Tibial nerve (tissue), 4 donors: ENCODE measurements at regions not wholly inside any gene's neighbourhood (a gene's known extent, or its start where the extent isn't known, plus 50 kb on each side); places are given as distances from the start of the nearest gene placed in this dataset.
A peak's percentile ranks its signal among the peaks of the same experiment; 100 is the strongest.

ENCODE experiments used
- DNase-seq, 2 donors: peaks; one replicate each; pipeline ENCODE4 v3.0.0-alpha.2; 2019; ENCODE audit warnings: low spot score in 2 of 2
- H3K27ac ChIP-seq, 4 donors: fragments of 200-600 bp; sonication (generic) in 3 of 4; one replicate each; pipeline ENCODE4 v1.5.1; 2017 to 2019; ENCODE audit warnings: mild to moderate bottlenecking in 1 of 4
- H3K27me3 ChIP-seq, 2 donors: fragments of 200-600 bp; sonication (generic) in 1 of 2; one replicate each; pipeline versions ENCODE4 v1.5.1 to v1.6.0; 2017 to 2019
- H3K36me3 ChIP-seq, 3 donors: fragments of 200-600 bp; sonication (generic); one replicate each; pipeline ENCODE4 v1.5.1; 2018 to 2019
- H3K4me1 ChIP-seq, 4 donors: fragments of 200-600 bp; sonication (generic) in 3 of 4; one replicate each; pipeline ENCODE4 v1.5.1; 2017 to 2019
- H3K4me3 ChIP-seq, 4 donors: fragments of 200-600 bp; sonication (generic) in 3 of 4; one replicate each; pipeline ENCODE4 v1.5.1; 2017 to 2019; ENCODE audit warnings: mild to moderate bottlenecking in 1 of 4, moderate library complexity in 1 of 4
- H3K9me3 ChIP-seq, 4 donors: fragments of 200-600 bp; sonication (generic) in 3 of 4; one replicate each; pipeline ENCODE4 v1.5.1; 2017 to 2019
- CTCF ChIP-seq, 5 experiments: fragments of 200-600 bp in 3 of 5; fragments of 450-650 bp in 2 of 5; sonication (generic) in 3 of 5; IDR thresholded peaks; one replicate each; pipeline ENCODE4 v1.5.1; 2016 to 2019; ENCODE audit warnings: antibody characterized with exemption in 5 of 5, mild to moderate bottlenecking in 3 of 5, moderate library complexity in 2 of 5
- EP300 ChIP-seq, 2 donors: sonication (generic); formaldehyde crosslinking; IDR thresholded peaks; one replicate each; pipeline ENCODE4 v1.6.1; 2017; ENCODE audit warnings: antibody characterized with exemption in 2 of 2, mild to moderate bottlenecking in 1 of 2
- POLR2A ChIP-seq, 2 donors: fragments of 450-650 bp; IDR thresholded peaks; one replicate each; pipeline ENCODE4 v1.6.1; 2017; ENCODE audit warnings: antibody characterized with exemption in 2 of 2, mild to moderate bottlenecking in 2 of 2, moderate library complexity in 2 of 2
- WGBS, 2 donors: methylation state at CpG; one replicate each; pipeline ENCODE4 v1.1.5; 2018; 5-methylcytosine and 5-hydroxymethylcytosine counted together

DNA sequence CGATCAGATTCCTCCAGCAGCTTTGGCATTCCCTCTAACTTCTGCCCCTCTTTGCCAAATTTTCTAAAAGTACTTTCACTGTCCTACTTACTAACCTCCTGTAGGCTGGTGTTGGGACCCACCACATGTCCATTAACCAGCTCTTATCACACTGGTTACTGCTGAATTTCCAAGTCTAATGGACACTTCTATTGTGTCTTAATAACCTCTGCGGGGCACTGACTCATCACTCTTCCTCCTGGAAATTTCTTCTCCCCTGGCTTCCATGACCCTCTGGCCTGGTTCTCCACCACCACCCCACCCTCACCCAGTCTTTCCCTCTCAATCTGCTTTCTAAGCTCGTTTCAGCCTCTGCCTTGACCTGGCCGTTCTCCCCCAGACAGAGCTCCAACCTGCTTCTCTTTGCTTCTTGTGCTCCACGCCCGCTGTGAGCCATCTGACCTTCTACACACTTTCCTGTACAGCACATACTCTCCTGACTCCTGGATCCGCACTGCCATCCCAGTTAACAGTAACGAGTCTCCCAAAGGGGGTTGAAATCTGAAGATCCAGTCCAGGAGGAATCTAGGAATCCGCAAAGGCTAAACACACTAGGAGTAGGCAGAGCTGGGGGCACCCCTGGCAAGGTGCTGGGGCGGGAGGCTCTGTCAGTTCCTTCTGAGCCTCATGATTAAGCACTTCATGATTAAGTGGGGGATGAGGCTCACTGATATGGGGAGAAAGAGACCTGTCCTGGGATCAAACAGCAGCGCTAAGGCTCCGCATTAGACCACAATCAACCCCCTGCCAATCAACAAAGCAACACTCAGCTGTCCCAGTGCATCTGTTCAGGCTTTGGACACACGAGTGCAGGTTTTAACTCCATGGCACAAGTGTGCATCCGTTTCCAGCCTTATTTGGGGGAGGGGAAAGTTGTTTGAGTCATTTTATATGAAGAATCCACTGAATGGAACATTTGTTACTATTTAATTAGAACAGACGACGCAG lies 146.3 kb downstream of the LY86 start:
- peaks cover 0 to 12% (median 0%) of the 10 kb centered on the region in 4 donors for H3K4me1 ChIP-seq
- H3K27ac ChIP-seq, result no peak overlapping the region
- no peaks in the 10 kb centered on the region for H3K9me3 ChIP-seq
- no peaks in the 10 kb centered on the region for H3K36me3 ChIP-seq
- 64 to 75% methylated on average over 16 of the region's 16 CpGs for WGBS, 2 donors
- no peak for TF ChIP-seq CTCF (IDR thresholded peaks at IDR 0.05)
- TF ChIP-seq POLR2A (IDR thresholded peaks at IDR 0.05), result no peak
- no peak for TF ChIP-seq EP300 (IDR thresholded peaks at IDR 0.05)
- no peak for DNase-seq
- H3K27me3 ChIP-seq, result peaks cover 0 to 4% of the 10 kb centered on the region in 2 donors
- no peak overlapping the region for H3K4me3 ChIP-seq

DNA sequence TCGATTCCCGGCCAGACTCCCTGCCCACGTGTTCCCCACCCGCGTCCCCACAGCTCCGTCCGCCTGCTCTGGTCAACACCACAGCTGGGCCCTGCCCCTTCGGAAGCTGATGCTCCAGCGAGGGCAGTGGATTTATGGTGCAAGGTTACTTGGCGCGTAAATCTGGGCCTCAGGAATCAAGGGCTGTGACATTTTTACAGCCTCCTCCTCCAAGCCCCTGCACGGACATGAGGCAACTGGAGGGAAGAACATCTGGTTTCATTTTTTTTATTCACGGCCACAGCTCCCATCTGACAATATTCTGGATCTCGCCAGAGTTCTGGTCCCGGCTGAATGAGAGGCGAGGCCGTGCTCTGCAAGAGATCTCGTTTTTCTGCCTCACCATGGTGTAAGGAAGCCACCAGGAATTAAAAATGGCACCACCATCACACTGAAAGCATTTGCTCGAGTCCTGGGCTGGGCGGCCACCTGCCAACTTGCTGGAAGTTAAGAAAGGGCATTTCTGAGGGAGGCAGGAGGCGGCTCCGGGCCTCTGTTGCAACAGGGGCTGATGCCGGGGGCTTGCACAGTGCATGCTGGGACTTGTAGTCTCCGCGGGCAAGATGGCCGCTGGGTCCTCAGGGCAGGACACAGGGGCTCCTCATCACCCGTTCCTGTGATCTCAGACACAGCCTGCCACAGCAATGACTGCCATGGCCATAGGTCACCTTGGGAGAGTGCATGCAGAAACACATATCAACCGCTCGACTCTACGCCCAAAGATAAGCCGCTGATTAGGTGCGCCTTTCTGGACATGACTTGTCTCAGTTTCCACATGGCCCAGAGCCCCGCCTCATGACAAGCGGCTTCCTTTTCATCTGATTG lies 148.5 kb downstream of the LY86 start:
- Histone ChIP-seq H3K4me3 (peak overlapping the region in 3 of 4 donors; percentile 3 to 44 (median 42)), H3K36me3 (no peaks in the 10 kb centered on the region), H3K4me1 (peaks cover 0 to 12% (median 0%) of the 10 kb centered on the region in 4 donors), H3K27ac (peak overlapping the region in 1 of 4 donors; percentile 34), H3K9me3 (no peaks in the 10 kb centered on the region), H3K27me3 (peaks cover 0 to 4% of the 10 kb centered on the region in 2 donors)
- 43 to 49% methylated on average over 32 to 34 of the region's 34 CpGs for WGBS, 2 donors
- TF ChIP-seq EP300 (IDR thresholded peaks at IDR 0.05) (no peak), POLR2A (IDR thresholded peaks at IDR 0.05) (no peak), CTCF (IDR thresholded peaks at IDR 0.05) (no peak)
- DNase-seq, result peak; percentile 34 to 53

DNA sequence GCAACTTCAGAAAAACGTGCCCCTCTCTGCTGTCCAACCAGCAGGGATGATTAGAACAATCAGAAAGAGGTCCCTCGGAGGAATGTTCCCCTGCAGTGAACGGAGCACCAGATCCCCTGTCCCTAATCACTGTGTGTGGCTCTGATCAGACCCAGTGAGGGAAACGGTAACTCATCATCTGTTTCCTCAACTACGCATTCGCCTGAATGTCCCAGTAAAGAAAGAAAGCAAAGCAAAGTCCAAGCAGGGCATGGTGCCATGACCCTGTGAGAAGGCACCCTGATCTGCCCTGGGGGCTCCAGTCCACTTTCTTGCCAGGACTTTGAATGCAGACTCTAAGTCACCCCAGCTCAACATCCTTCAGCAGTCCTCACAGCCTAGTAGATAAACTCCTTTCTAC lies 149.2 kb downstream of the LY86 start:
- H3K4me1 ChIP-seq, result peaks cover 0 to 12% (median 0%) of the 10 kb centered on the region in 4 donors
- H3K9me3 ChIP-seq, result no peaks in the 10 kb centered on the region
- H3K4me3 ChIP-seq, result peak overlapping the region in 2 of 4 donors; percentile 42 to 44
- peak overlapping the region in 1 of 4 donors; percentile 34 for H3K27ac ChIP-seq
- no peaks in the 10 kb centered on the region for H3K36me3 ChIP-seq
- H3K27me3 ChIP-seq, result peaks cover 0 to 4% of the 10 kb centered on the region in 2 donors
- TF ChIP-seq POLR2A (IDR thresholded peaks at IDR 0.05) (no peak), CTCF (IDR thresholded peaks at IDR 0.05) (no peak), EP300 (IDR thresholded peaks at IDR 0.05) (no peak)
- DNase-seq, result no peak
- WGBS, 2 donors, result 47 to 51% methylated on average over 6 of the region's 6 CpGs

GRCh38 chr6:6738108-6738507 lies 149.6 kb downstream of the LY86 start:
- no peaks in the 10 kb centered on the region for H3K9me3 ChIP-seq
- no peak for DNase-seq
- WGBS, 2 donors, result 94 to 97% methylated on average over 2 of the region's 2 CpGs
- H3K4me3 ChIP-seq, result no peak overlapping the region
- TF ChIP-seq EP300 (IDR thresholded peaks at IDR 0.05) (no peak), CTCF (IDR thresholded peaks at IDR 0.05) (no peak), POLR2A (IDR thresholded peaks at IDR 0.05) (no peak)
- H3K27me3 ChIP-seq, result peaks cover 0 to 4% of the 10 kb centered on the region in 2 donors
- peaks cover 0 to 12% (median 0%) of the 10 kb centered on the region in 4 donors for H3K4me1 ChIP-seq
- H3K36me3 ChIP-seq, result no peaks in the 10 kb centered on the region
- H3K27ac ChIP-seq, result no peak overlapping the region
